OCI-LY1 (cell line): ENCODE measurements at regions not wholly inside any gene's neighbourhood (a gene's known extent, or its start where the extent isn't known, plus 50 kb on each side); places are given as distances from the start of the nearest gene placed in this dataset.

Source experiments
- H2AFZ ChIP-seq: fragments of 200-600 bp; sonication (generic), shearing (Covaris generic); 2 replicates; pipeline ENCODE4 v1.6.0; 2014; ENCODE audit warnings: antibody characterized with exemption, mild to moderate bottlenecking, low read length
- H3F3A ChIP-seq: fragments of 200-600 bp; sonication (generic), shearing (Covaris generic); 2 replicates; pipeline ENCODE4 v1.6.0; 2014; ENCODE audit warnings: mild to moderate bottlenecking, antibody characterized with exemption, low read length, moderate library complexity; ENCODE audit not compliant: insufficient read depth
- H3K27ac ChIP-seq: fragments of 200-600 bp; sonication (generic); 2 replicates; pipeline ENCODE4 v1.5.1; 2014; ENCODE audit warnings: low read length, mixed run types, mild to moderate bottlenecking, low read depth; ENCODE audit not compliant: poor library complexity, severe bottlenecking
- H3K27me3 ChIP-seq: fragments of 200-600 bp; sonication (generic); 2 replicates; pipeline ENCODE4 v1.6.0; 2014; ENCODE audit warnings: antibody characterized with exemption, mild to moderate bottlenecking, low read length, moderate library complexity; ENCODE audit not compliant: insufficient read depth
- H3K36me3 ChIP-seq: fragments of 200-600 bp; sonication (generic); 2 replicates; pipeline ENCODE4 v1.6.1; 2014; ENCODE audit warnings: mild to moderate bottlenecking, antibody characterized with exemption, low read length, moderate library complexity, mixed read lengths; ENCODE audit not compliant: insufficient read depth
- H3K4me1 ChIP-seq: fragments of 200-600 bp; sonication (generic); 2 replicates; pipeline ENCODE4 v1.5.1; 2014; ENCODE audit warnings: mild to moderate bottlenecking, low read length, moderate library complexity; ENCODE audit not compliant: insufficient read depth, severe bottlenecking
- H3K4me2 ChIP-seq: fragments of 200-600 bp; sonication (generic), shearing (Covaris generic); 2 replicates; pipeline ENCODE4 v1.6.1; 2014; ENCODE audit warnings: low read length
- H3K4me3 ChIP-seq: fragments of 200-600 bp; sonication (generic); 2 replicates; pipeline ENCODE4 v1.5.1; 2014; ENCODE audit warnings: low read length, low read depth, mild to moderate bottlenecking, mixed read lengths; ENCODE audit not compliant: poor library complexity, severe bottlenecking
- H3K79me2 ChIP-seq: fragments of 200-600 bp; shearing (Covaris generic); 2 replicates; pipeline ENCODE4 v1.6.1; 2016; ENCODE audit warnings: mixed run types, low read length, mixed read lengths; ENCODE audit not compliant: insufficient read depth
- H3K9ac ChIP-seq: fragments of 200-600 bp; sonication (generic), shearing (Covaris generic); 2 replicates; pipeline ENCODE4 v1.6.1; 2014; ENCODE audit warnings: mild to moderate bottlenecking, low read length, mixed read lengths
- H3K9me2 ChIP-seq: fragments of 200-600 bp; sonication (generic), shearing (Covaris generic); 2 replicates; pipeline ENCODE4 v1.6.1; 2014; ENCODE audit warnings: low read depth, mild to moderate bottlenecking, low read length, mixed read lengths
- H3K9me3 ChIP-seq: fragments of 200-600 bp; shearing (Covaris generic); 2 replicates; pipeline ENCODE4 v1.6.1; 2014; ENCODE audit warnings: low read length, mixed read lengths
- H4K20me1 ChIP-seq: fragments of 200-600 bp; sonication (generic), shearing (Covaris generic); 2 replicates; pipeline ENCODE4 v1.6.0; 2016; ENCODE audit warnings: mild to moderate bottlenecking, low read length; ENCODE audit not compliant: insufficient read depth
- CTCF ChIP-seq: fragments of 200-600 bp; sonication (generic), shearing (Covaris generic); IDR thresholded peaks from 2 replicates; pipeline ENCODE4 v1.5.1; 2017; ENCODE audit warnings: mild to moderate bottlenecking, antibody characterized with exemption, low read length, moderate library complexity, mixed read lengths
- EZH2 ChIP-seq: fragments of 200-600 bp; sonication (generic), shearing (Covaris generic); IDR thresholded peaks from 2 replicates; pipeline ENCODE4 v1.8.0; 2017; ENCODE audit warnings: borderline replicate concordance, mixed run types, mild to moderate bottlenecking, antibody characterized with exemption, low read length, moderate library complexity, mixed read lengths

DNA sequence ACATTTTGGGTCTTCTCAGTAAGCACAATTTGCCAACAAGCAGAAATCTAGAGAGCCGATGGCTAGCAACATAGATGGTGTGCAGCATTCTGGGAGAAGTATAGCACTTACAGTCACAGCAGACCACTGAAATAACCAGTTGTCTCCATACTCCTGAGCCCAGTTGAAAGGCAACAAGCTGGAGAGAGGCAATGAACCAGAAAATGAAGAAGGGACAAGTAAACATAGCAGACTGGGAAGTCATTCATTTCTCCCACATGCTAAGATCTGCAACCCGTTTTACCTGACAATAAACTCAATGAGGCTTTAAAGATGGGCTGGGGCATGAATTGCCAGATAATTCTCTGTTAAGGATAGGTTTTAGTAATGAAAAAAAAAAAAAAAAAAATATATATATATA, 575.6 kb upstream of the GRAMD2B start:
- H3K9me2 ChIP-seq: no peaks in the 10 kb centered on the region
- H3F3A ChIP-seq: no peaks in the 10 kb centered on the region
- no peak for TF ChIP-seq CTCF
- TF ChIP-seq EZH2: no peak
- no peaks in the 10 kb centered on the region for H3K79me2 ChIP-seq
- H3K27me3 ChIP-seq: no peaks in the 10 kb centered on the region
- H2AFZ ChIP-seq: no peak overlapping the region
- H3K27ac ChIP-seq: no peak overlapping the region
- H3K4me3 ChIP-seq: no peak overlapping the region
- no peaks in the 10 kb centered on the region for H3K36me3 ChIP-seq
- no peaks in the 10 kb centered on the region for H3K4me1 ChIP-seq
- no peaks in the 10 kb centered on the region for H4K20me1 ChIP-seq
- no peak overlapping the region for H3K4me2 ChIP-seq
- H3K9me3 ChIP-seq: no peaks in the 10 kb centered on the region
- no peak overlapping the region for H3K9ac ChIP-seq

DNA sequence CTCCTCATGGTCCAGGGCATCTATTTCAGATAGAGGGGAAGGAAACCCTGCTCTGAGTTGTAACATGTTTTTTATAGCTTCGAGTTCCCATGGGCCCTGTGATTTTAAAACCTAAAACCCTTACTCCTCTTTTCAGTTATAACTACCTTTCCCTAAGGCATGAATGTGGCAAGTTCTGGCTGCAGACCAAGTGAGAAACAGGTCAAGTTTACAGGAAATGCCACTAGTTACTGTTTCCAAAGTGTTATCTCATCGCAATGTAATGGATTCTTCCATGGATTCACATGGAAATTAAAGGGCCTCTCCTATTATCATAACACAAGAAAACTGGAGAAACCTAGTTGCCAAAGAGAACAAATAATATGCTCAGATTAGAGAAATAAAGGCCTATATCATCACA, 574.5 kb upstream of the GRAMD2B start:
- Histone ChIP-seq H3K9ac (no peak overlapping the region), H3K27me3 (no peaks in the 10 kb centered on the region), H3K4me1 (no peaks in the 10 kb centered on the region), H3F3A (no peaks in the 10 kb centered on the region), H2AFZ (no peak overlapping the region), H3K27ac (no peak overlapping the region), H4K20me1 (no peaks in the 10 kb centered on the region), H3K9me3 (no peaks in the 10 kb centered on the region), H3K36me3 (no peaks in the 10 kb centered on the region), H3K4me3 (no peak overlapping the region), H3K79me2 (no peaks in the 10 kb centered on the region), H3K9me2 (no peaks in the 10 kb centered on the region), H3K4me2 (no peak overlapping the region)
- TF ChIP-seq EZH2 (no peak), CTCF (no peak)

DNA sequence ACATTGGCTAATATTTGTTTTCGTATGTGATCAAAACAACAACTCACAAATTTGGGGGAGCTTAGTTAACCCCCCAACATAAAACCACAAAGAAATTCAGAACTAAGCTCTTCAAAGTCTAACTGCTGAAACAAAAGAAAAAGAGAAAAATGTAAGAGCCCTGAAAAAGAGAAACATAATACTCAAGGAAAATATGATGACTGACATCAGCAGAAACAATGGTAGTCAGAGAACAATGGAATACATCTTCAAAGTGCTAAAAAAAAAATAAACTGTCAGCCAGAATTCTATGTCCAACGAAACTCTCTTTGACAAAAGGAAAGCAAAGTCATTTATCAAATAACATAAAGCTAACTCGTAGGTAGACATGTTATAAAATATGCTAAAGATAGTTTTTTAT, 566.3 kb upstream of the GRAMD2B start:
- peaks cover 6% of the 10 kb centered on the region; the same call in 1 of the 2 replicates for H3K9me3 ChIP-seq
- H3K9me2 ChIP-seq: no peaks in the 10 kb centered on the region
- H3K4me1 ChIP-seq: no peaks in the 10 kb centered on the region
- no peak overlapping the region for H3K4me2 ChIP-seq
- H3F3A ChIP-seq: no peaks in the 10 kb centered on the region; the same call in 1 of the 2 replicates
- no peak overlapping the region for H3K27ac ChIP-seq
- TF ChIP-seq CTCF: no peak
- H4K20me1 ChIP-seq: no peaks in the 10 kb centered on the region
- H3K79me2 ChIP-seq: no peaks in the 10 kb centered on the region
- H3K27me3 ChIP-seq: no peaks in the 10 kb centered on the region
- H3K4me3 ChIP-seq: no peak overlapping the region
- no peaks in the 10 kb centered on the region for H3K36me3 ChIP-seq
- H3K9ac ChIP-seq: no peak overlapping the region
- no peak overlapping the region for H2AFZ ChIP-seq
